ENCODE measurements at regions not wholly inside any gene's neighbourhood (a gene's known extent, or its start where the extent isn't known, plus 50 kb on each side); places are given as distances from the start of the nearest gene placed in this dataset.

DNA sequence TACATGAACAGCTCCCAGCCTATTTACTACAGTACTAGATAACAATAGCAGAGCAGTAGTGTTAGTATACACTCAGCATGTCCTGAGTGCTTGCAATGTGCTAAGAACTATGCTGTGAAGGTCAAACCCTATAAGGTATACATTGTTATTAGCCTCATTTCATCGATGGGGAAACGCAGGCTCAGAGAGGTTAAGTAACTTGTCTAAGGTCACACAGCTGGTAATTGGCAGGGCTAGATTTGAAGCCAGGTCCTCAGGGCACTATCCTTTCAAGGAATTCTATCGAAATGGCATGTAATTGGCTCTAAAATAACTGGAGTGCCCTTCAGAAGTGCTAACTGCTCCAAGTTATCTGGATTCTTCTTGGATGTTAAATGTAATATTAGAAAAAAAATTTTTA lies 295.6 kb downstream of the ZNF536 start:
- H3K27me3 Mint-ChIP-seq (ENCODE audit: low read depth): no peaks in the 10 kb centered on the region; the same call in 1 of the 2 replicates
- no peaks in the 10 kb centered on the region for H3K36me3 Mint-ChIP-seq
- TF ChIP-seq, protein P1, sequence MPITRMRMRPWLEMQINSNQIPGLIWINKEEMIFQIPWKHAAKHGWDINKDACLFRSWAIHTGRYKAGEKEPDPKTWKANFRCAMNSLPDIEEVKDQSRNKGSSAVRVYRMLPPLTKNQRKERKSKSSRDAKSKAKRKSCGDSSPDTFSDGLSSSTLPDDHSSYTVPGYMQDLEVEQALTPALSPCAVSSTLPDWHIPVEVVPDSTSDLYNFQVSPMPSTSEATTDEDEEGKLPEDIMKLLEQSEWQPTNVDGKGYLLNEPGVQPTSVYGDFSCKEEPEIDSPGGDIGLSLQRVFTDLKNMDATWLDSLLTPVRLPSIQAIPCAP (CRISPR knock-in tag; IDR thresholded peaks at IDR 0.05): no peak
- TF ChIP-seq SMAD3 (CRISPR knock-in tag; IDR thresholded peaks at IDR 0.05; ENCODE audit: borderline replicate concordance): no peak
- TF ChIP-seq CBFB (CRISPR knock-in tag; IDR thresholded peaks at IDR 0.05; ENCODE audit: low read depth): no peak
- no peak for TF ChIP-seq KAT7 (CRISPR knock-in tag; IDR thresholded peaks at IDR 0.05; ENCODE audit: borderline replicate concordance)
- TF ChIP-seq ZNF396 (CRISPR knock-in tag; IDR thresholded peaks at IDR 0.05; ENCODE audit: borderline replicate concordance): no peak
- no peak for TF ChIP-seq ATF1 (CRISPR knock-in tag; IDR thresholded peaks at IDR 0.05)
- TF ChIP-seq NFYB (CRISPR knock-in tag; conservative IDR thresholded peaks at IDR 0.05; ENCODE audit: low read depth): no peak
- TF ChIP-seq GTF2I (CRISPR knock-in tag; conservative IDR thresholded peaks at IDR 0.05): no peak
- DNase-seq (ENCODE audit: low spot score): no peak
- no peak overlapping the region for H3K27ac Mint-ChIP-seq
- no peak overlapping the region for H3K4me3 Mint-ChIP-seq
- no peak for ATAC-seq
- ChIA-PET POLR2A (interaction anchor here (0.6 kb wide), 1 partner anchor 1167 kb away, joined by 3 read pairs; no protein-coding TSS in a partner anchor), CTCF (interaction anchor here (0.6 to 3.3 kb wide), 10 partner anchors 10 to 889 kb away, joined by 3 to 25 read pairs (median 7); no protein-coding TSS in a partner anchor)
- H3K4me1 Mint-ChIP-seq: peaks cover 28% of the 10 kb centered on the region
- no peaks in the 10 kb centered on the region for H3K9me3 Mint-ChIP-seq

DNA sequence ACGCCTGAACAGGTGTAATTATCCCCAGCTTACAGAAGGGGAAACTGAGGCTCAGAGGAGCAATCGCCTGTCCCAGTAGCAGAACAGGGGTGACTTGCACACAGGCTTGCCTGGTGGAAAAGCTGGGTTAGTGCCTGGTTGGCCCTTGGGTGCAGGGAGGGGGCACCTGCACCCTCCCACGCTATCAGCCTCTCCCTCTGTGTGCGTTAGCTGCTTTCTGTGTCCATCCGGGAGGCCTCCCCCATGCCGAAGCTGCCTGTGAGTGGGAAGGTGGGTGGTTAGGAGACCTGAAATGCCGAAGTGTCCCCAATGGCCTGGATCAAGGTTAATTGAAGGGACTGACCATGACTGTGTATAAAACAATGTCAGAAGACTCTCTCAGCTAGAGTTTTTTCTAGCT lies 295.0 kb downstream of the ZNF536 start:
- ATAC-seq (no peak), DNase-seq (ENCODE audit: low spot score) (no peak)
- CTCF ChIA-PET: interaction anchor here (0.6 to 3.3 kb wide), 20 partner anchors 8 to 889 kb away, joined by 3 to 25 read pairs (median 4); no protein-coding TSS in a partner anchor
- Mint-ChIP-seq H3K9me3 (no peaks in the 10 kb centered on the region), H3K36me3 (no peaks in the 10 kb centered on the region), H3K27me3 (ENCODE audit: low read depth) (no peaks in the 10 kb centered on the region; the same call in 1 of the 2 replicates), H3K4me3 (no peak overlapping the region), H3K27ac (no peak overlapping the region), H3K4me1 (peaks cover 32% of the 10 kb centered on the region)
- POLR2A ChIA-PET: interaction anchor here (0.6 kb wide), 2 partner anchors 353 to 1167 kb away, joined by 3 read pairs; no protein-coding TSS in a partner anchor
- TF ChIP-seq TEAD1 (CRISPR knock-in tag; IDR thresholded peaks at IDR 0.05): no peak
- no peak for TF ChIP-seq ZNF317 (CRISPR knock-in tag; IDR thresholded peaks at IDR 0.05; ENCODE audit: borderline replicate concordance, low read depth)
- TF ChIP-seq TCF7 (CRISPR knock-in tag; IDR thresholded peaks at IDR 0.05; ENCODE audit: low read depth): no peak
- TF ChIP-seq, protein P2, sequence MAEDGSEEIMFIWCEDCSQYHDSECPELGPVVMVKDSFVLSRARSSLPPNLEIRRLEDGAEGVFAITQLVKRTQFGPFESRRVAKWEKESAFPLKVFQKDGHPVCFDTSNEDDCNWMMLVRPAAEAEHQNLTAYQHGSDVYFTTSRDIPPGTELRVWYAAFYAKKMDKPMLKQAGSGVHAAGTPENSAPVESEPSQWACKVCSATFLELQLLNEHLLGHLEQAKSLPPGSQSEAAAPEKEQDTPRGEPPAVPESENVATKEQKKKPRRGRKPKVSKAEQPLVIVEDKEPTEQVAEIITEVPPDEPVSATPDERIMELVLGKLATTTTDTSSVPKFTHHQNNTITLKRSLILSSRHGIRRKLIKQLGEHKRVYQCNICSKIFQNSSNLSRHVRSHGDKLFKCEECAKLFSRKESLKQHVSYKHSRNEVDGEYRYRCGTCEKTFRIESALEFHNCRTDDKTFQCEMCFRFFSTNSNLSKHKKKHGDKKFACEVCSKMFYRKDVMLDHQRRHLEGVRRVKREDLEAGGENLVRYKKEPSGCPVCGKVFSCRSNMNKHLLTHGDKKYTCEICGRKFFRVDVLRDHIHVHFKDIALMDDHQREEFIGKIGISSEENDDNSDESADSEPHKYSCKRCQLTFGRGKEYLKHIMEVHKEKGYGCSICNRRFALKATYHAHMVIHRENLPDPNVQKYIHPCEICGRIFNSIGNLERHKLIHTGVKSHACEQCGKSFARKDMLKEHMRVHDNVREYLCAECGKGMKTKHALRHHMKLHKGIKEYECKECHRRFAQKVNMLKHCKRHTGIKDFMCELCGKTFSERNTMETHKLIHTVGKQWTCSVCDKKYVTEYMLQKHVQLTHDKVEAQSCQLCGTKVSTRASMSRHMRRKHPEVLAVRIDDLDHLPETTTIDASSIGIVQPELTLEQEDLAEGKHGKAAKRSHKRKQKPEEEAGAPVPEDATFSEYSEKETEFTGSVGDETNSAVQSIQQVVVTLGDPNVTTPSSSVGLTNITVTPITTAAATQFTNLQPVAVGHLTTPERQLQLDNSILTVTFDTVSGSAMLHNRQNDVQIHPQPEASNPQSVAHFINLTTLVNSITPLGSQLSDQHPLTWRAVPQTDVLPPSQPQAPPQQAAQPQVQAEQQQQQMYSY (CRISPR knock-in tag; IDR thresholded peaks at IDR 0.05): no peak
- no peak for TF ChIP-seq GRHL2 (CRISPR knock-in tag; IDR thresholded peaks at IDR 0.05; ENCODE audit: insufficient replicate concordance, severe bottlenecking)
- TF ChIP-seq OVOL2 (CRISPR knock-in tag; IDR thresholded peaks at IDR 0.05; ENCODE audit: borderline replicate concordance): no peak
- no peak for TF ChIP-seq NFE2L1 (CRISPR knock-in tag; IDR thresholded peaks at IDR 0.05)
- TF ChIP-seq, protein P3, sequence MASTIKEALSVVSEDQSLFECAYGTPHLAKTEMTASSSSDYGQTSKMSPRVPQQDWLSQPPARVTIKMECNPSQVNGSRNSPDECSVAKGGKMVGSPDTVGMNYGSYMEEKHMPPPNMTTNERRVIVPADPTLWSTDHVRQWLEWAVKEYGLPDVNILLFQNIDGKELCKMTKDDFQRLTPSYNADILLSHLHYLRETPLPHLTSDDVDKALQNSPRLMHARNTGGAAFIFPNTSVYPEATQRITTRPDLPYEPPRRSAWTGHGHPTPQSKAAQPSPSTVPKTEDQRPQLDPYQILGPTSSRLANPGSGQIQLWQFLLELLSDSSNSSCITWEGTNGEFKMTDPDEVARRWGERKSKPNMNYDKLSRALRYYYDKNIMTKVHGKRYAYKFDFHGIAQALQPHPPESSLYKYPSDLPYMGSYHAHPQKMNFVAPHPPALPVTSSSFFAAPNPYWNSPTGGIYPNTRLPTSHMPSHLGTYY (CRISPR knock-in tag; IDR thresholded peaks at IDR 0.05): no peak
- TF ChIP-seq, protein P4, sequence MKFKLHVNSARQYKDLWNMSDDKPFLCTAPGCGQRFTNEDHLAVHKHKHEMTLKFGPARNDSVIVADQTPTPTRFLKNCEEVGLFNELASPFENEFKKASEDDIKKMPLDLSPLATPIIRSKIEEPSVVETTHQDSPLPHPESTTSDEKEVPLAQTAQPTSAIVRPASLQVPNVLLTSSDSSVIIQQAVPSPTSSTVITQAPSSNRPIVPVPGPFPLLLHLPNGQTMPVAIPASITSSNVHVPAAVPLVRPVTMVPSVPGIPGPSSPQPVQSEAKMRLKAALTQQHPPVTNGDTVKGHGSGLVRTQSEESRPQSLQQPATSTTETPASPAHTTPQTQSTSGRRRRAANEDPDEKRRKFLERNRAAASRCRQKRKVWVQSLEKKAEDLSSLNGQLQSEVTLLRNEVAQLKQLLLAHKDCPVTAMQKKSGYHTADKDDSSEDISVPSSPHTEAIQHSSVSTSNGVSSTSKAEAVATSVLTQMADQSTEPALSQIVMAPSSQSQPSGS (CRISPR knock-in tag; IDR thresholded peaks at IDR 0.05; ENCODE audit: borderline replicate concordance, low read depth): no peak
- TF ChIP-seq, protein P5, sequence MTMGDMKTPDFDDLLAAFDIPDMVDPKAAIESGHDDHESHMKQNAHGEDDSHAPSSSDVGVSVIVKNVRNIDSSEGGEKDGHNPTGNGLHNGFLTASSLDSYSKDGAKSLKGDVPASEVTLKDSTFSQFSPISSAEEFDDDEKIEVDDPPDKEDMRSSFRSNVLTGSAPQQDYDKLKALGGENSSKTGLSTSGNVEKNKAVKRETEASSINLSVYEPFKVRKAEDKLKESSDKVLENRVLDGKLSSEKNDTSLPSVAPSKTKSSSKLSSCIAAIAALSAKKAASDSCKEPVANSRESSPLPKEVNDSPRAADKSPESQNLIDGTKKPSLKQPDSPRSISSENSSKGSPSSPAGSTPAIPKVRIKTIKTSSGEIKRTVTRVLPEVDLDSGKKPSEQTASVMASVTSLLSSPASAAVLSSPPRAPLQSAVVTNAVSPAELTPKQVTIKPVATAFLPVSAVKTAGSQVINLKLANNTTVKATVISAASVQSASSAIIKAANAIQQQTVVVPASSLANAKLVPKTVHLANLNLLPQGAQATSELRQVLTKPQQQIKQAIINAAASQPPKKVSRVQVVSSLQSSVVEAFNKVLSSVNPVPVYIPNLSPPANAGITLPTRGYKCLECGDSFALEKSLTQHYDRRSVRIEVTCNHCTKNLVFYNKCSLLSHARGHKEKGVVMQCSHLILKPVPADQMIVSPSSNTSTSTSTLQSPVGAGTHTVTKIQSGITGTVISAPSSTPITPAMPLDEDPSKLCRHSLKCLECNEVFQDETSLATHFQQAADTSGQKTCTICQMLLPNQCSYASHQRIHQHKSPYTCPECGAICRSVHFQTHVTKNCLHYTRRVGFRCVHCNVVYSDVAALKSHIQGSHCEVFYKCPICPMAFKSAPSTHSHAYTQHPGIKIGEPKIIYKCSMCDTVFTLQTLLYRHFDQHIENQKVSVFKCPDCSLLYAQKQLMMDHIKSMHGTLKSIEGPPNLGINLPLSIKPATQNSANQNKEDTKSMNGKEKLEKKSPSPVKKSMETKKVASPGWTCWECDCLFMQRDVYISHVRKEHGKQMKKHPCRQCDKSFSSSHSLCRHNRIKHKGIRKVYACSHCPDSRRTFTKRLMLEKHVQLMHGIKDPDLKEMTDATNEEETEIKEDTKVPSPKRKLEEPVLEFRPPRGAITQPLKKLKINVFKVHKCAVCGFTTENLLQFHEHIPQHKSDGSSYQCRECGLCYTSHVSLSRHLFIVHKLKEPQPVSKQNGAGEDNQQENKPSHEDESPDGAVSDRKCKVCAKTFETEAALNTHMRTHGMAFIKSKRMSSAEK (CRISPR knock-in tag; IDR thresholded peaks at IDR 0.05; ENCODE audit: borderline replicate concordance): no peak
- TF ChIP-seq, protein P6, sequence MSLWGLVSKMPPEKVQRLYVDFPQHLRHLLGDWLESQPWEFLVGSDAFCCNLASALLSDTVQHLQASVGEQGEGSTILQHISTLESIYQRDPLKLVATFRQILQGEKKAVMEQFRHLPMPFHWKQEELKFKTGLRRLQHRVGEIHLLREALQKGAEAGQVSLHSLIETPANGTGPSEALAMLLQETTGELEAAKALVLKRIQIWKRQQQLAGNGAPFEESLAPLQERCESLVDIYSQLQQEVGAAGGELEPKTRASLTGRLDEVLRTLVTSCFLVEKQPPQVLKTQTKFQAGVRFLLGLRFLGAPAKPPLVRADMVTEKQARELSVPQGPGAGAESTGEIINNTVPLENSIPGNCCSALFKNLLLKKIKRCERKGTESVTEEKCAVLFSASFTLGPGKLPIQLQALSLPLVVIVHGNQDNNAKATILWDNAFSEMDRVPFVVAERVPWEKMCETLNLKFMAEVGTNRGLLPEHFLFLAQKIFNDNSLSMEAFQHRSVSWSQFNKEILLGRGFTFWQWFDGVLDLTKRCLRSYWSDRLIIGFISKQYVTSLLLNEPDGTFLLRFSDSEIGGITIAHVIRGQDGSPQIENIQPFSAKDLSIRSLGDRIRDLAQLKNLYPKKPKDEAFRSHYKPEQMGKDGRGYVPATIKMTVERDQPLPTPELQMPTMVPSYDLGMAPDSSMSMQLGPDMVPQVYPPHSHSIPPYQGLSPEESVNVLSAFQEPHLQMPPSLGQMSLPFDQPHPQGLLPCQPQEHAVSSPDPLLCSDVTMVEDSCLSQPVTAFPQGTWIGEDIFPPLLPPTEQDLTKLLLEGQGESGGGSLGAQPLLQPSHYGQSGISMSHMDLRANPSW (CRISPR knock-in tag; conservative IDR thresholded peaks at IDR 0.05; ENCODE audit: low read depth): no peak
- no peak for TF ChIP-seq NR2C2 (CRISPR knock-in tag; IDR thresholded peaks at IDR 0.05)
